NOMO-1 (cell line): ENCODE measurements at regions not wholly inside any gene's neighbourhood (a gene's known extent, or its start where the extent isn't known, plus 50 kb on each side); places are given as distances from the start of the nearest gene placed in this dataset.

ENCODE experiments used
- DNase-seq, 2 experiments: peaks; one replicate each; lab custom pipeline; 2025; ENCODE audit not compliant: unreplicated experiment in 2 of 2; lab: John Stamatoyannopoulos, UW

- DNase-seq: no peak
These were observed 179.9 kb downstream of the NPHP4 start for GRCh38 chr1:5812295-5812694.

GRCh38 chr1:5811419-5811818 is 180.8 kb downstream of the NPHP4 start:
- no peak for DNase-seq

GRCh38 chr1:5810553-5811270 is 181.5 kb downstream of the NPHP4 start:
- no peak for DNase-seq

- DNase-seq: no peak
These were observed 182.1 kb downstream of the NPHP4 start for GRCh38 chr1:5810131-5810530.

GRCh38 chr1:5809207-5809788 is 182.9 kb downstream of the NPHP4 start:
- DNase-seq: no peak

- no peak for DNase-seq
These were observed 188.4 kb downstream of the NPHP4 start for GRCh38 chr1:5803851-5804250.

GRCh38 chr1:5802606-5803005 is 189.6 kb downstream of the NPHP4 start:
- no peak for DNase-seq

- DNase-seq: no peak
These were observed 193.3 kb downstream of the NPHP4 start for GRCh38 chr1:5798904-5799303.

GRCh38 chr1:5798151-5798730 is 194.0 kb downstream of the NPHP4 start:
- no peak for DNase-seq

- no peak for DNase-seq
These were observed 196.2 kb downstream of the NPHP4 start for GRCh38 chr1:5796028-5796427.

- no peak for DNase-seq
These were observed 197.9 kb downstream of the NPHP4 start for GRCh38 chr1:5794279-5794678.

- no peak for DNase-seq
These were observed 198.7 kb downstream of the NPHP4 start for GRCh38 chr1:5793516-5793915.

GRCh38 chr1:5781079-5781478 is 211.1 kb downstream of the NPHP4 start:
- no peak for DNase-seq

- no peak for DNase-seq
These were observed 211.9 kb downstream of the NPHP4 start for GRCh38 chr1:5780324-5780716.

GRCh38 chr1:5779608-5780323 is 212.5 kb downstream of the NPHP4 start:
- no peak for DNase-seq

GRCh38 chr1:5776035-5776550 is 216.1 kb downstream of the NPHP4 start:
- no peak for DNase-seq

GRCh38 chr1:5774019-5774418 is 218.2 kb downstream of the NPHP4 start:
- DNase-seq: no peak

GRCh38 chr1:5771788-5772187 is 220.4 kb downstream of the NPHP4 start:
- no peak for DNase-seq

- peak; percentile 31 to 47 for DNase-seq
These were observed 221.1 kb downstream of the NPHP4 start for GRCh38 chr1:5770981-5771765.

GRCh38 chr1:5769760-5770159 is 222.5 kb downstream of the NPHP4 start:
- DNase-seq: no peak

GRCh38 chr1:5769146-5769545 is 223.1 kb downstream of the NPHP4 start:
- no peak for DNase-seq
